WTC11 (cell line): ENCODE measurements at regions not wholly inside any gene's neighbourhood (a gene's known extent, or its start where the extent isn't known, plus 50 kb on each side); places are given as distances from the start of the nearest gene placed in this dataset.

Source experiments
- ELF4 ChIP-seq: sonication (generic); formaldehyde crosslinking; IDR thresholded peaks from 2 replicates; pipeline ENCODE4 v1.8.1; 2022; ENCODE audit warnings: low read depth, mild to moderate bottlenecking, moderate library complexity, missing genetic modification reagents
- ESRRA ChIP-seq: sonication (generic); formaldehyde crosslinking; IDR thresholded peaks from 2 replicates; pipeline ENCODE4 v1.8.1; 2022; ENCODE audit warnings: mild to moderate bottlenecking, missing genetic modification reagents, borderline replicate concordance
- NFE2L1 ChIP-seq: sonication (generic); formaldehyde crosslinking; IDR thresholded peaks from 2 replicates; pipeline ENCODE4 v1.8.1; 2023; ENCODE audit warnings: missing genetic modification reagents
- NR3C1 ChIP-seq: sonication (generic); formaldehyde crosslinking; conservative IDR thresholded peaks from 2 replicates; pipeline ENCODE4 v1.8.1; 2023; ENCODE audit warnings: low read depth, mild to moderate bottlenecking, missing genetic modification reagents
- SP1 ChIP-seq: sonication (generic); formaldehyde crosslinking; conservative IDR thresholded peaks from 2 replicates; pipeline ENCODE4 v1.8.1; 2022; ENCODE audit warnings: missing genetic modification reagents
- TF ChIP-seq, protein P1 (sequence below): fragments of 200-600 bp; IDR thresholded peaks from 2 replicates; pipeline ENCODE4 v1.8.0; 2022; ENCODE audit warnings: antibody characterized with exemption
- TF ChIP-seq, protein P2 (sequence below): sonication (generic); formaldehyde crosslinking; IDR thresholded peaks from 2 replicates; pipeline ENCODE4 v1.8.1; 2023; ENCODE audit warnings: mild to moderate bottlenecking, missing genetic modification reagents

DNA sequence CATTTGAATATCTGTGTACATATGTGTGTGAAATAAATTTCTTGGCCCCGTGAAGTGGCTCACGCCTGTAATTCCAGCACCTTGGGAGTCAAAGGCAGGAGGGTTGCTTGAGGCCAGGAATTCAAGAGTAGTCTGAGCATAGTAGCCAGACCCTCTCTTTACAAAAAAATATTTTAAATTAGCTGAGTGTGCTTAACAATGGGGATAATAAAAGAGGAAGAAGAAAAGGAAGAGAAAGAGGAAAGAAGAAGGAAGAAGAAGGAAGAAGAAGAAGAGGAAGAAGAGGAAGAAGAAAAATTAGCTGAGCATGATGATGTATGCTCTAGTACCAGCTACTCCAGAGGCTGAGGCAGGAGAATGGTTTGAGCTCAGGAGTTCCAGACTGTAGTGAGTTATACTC is 52.1 kb upstream of the XPO1 start:
- TF ChIP-seq SP1 (CRISPR knock-in tag) (no peak), NFE2L1 (no peak), ELF4 (CRISPR knock-in tag) (no peak), ESRRA (CRISPR knock-in tag) (no peak), NR3C1 (no peak)
- TF ChIP-seq, protein P1, sequence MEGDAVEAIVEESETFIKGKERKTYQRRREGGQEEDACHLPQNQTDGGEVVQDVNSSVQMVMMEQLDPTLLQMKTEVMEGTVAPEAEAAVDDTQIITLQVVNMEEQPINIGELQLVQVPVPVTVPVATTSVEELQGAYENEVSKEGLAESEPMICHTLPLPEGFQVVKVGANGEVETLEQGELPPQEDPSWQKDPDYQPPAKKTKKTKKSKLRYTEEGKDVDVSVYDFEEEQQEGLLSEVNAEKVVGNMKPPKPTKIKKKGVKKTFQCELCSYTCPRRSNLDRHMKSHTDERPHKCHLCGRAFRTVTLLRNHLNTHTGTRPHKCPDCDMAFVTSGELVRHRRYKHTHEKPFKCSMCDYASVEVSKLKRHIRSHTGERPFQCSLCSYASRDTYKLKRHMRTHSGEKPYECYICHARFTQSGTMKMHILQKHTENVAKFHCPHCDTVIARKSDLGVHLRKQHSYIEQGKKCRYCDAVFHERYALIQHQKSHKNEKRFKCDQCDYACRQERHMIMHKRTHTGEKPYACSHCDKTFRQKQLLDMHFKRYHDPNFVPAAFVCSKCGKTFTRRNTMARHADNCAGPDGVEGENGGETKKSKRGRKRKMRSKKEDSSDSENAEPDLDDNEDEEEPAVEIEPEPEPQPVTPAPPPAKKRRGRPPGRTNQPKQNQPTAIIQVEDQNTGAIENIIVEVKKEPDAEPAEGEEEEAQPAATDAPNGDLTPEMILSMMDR, result no peak
- TF ChIP-seq, protein P2, sequence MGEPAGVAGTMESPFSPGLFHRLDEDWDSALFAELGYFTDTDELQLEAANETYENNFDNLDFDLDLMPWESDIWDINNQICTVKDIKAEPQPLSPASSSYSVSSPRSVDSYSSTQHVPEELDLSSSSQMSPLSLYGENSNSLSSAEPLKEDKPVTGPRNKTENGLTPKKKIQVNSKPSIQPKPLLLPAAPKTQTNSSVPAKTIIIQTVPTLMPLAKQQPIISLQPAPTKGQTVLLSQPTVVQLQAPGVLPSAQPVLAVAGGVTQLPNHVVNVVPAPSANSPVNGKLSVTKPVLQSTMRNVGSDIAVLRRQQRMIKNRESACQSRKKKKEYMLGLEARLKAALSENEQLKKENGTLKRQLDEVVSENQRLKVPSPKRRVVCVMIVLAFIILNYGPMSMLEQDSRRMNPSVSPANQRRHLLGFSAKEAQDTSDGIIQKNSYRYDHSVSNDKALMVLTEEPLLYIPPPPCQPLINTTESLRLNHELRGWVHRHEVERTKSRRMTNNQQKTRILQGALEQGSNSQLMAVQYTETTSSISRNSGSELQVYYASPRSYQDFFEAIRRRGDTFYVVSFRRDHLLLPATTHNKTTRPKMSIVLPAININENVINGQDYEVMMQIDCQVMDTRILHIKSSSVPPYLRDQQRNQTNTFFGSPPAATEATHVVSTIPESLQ, result no peak
